GM21515 (cell line): ENCODE measurements at regions not wholly inside any gene's neighbourhood (a gene's known extent, or its start where the extent isn't known, plus 50 kb on each side); places are given as distances from the start of the nearest gene placed in this dataset.

ENCODE experiments used
- ATAC-seq: cut with Tn5 transposase; IDR thresholded peaks from one replicate; pipeline ENCODE4 v1.9.1; 2021; ENCODE audit not compliant: unreplicated experiment

DNA sequence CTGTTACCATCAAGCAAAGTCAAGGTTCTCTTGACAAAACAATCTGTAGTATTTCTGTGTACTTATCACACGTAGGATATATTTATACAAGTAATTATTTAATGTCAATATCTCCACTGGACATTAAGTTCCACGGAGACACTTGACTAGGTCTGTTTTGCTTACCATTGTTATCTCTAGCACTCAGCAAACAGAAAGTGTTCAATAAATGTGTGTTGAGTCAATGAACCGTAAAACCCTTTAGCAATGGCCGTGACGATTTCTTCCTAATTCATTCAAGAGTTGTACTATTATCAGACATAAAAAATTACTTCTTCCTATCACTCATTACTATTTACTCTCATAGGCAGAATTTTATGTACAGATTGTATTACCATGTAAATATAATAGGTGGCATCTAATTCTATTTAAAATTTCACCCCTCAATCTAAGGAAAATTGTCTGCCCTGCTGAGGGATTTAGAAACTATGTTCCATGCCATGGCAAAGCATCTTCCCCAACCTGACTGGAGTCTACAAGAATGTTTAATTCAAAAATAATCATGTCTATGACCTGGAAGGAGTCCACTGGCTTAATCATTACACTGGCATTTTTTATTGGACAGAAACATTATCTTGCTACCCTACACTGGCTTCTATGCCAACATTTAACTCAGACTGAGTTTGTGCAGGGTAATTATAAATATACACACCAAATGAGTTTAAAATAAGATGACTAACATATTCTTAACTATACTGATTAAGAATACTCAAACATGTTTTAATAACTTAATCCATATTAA is 301.9 kb downstream of the ZEB2 start:
- no peak for ATAC-seq

DNA sequence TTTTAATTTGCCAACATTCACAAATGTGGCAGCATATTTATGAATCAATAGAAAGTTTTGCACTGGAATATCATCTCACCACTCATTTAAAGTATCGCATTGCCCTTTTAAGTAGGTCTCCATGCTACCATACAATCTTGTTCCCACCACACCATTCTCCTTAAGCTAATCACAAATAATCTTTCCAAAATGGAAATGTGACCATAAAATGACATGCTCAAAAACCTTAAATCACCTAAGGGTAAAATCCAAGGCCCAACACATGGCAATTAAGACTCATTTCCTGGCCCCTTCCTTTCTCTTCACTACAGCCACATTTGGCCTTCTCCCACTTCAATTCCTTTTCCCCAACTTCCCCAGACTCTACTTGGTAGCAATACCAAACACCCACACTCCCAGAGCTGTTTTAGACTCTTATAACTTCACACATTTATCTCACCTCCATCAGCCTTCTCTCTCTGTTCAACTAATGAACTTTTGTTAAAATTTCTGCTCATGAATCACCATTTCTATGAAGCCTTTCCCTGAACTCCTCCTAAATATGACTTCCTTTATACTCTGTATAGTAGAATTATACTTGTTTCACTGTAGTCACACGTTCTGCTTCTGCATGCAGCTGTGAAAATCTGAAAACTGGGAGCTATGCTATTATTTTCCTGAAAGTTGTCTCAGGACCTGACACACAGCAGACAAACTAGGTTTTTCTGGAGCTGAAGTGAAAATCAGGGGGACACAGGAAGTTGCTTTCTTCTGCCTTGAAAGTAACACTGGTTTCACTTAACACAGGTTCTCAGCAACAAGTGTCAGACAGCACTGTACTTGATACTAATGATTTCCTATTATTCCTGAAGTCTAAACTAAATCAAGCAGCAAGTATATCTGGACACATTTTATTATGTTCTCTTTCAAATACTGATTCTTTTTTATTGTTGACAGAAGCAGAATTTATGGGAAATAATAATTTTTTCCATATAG is 303.9 kb downstream of the ZEB2 start:
- ATAC-seq = peak; percentile 72

DNA sequence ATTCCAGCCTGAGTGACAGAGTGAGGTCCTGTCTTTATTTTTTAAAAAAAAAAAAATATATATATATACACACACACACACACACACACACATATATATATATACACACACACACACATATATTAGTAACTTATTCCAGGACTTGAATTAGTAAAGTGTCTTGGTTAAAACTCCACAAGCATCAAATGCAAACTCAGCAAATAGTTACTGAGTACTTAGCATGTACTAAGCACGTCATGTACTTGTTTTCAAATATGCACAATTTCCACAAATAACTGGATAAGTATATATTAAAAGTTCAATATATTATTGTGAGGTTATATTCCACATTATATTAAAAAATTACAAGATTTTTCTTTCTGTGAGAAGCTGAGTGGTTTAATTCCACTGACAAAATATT is 304.7 kb downstream of the ZEB2 start:
- ATAC-seq = no peak

DNA sequence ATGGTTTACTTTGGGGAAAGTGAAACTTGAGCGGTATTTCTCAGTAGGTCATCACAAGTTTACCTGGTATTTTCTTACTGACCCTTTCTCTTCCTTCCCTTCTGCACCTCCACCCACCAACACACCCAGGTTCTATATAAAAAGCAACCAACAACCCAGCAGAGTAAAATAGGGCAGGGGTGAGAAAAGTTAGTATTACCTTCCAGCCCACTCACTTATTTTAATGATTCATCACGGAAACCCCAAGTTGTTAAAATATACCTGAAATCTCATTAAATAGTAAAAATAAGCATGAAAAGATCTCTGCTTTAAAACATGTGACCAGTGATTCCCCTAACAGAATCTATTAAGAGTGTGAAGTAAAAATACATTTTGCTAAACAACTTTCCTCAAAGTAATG is 306.1 kb downstream of the ZEB2 start:
- peak; percentile 67 for ATAC-seq

DNA sequence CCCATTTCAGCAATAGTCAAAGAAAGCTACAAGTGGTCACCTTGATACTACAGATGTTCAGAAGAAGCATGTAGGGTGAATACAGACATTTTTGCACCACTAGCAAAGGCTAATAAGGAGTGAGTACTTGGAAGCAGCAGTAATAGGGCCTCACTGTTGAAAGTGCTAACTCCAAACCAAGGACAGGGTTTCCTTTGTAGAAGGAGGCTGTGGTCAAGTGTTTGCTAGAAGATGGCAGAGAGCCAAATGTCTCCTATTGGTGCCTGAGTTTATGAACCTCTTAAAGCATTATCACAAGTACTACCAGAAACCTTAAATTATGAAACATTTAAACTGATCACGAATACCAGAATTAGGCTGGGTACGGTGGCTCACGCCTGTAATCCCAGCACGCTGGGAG is 308.1 kb downstream of the ZEB2 start:
- no peak for ATAC-seq

DNA sequence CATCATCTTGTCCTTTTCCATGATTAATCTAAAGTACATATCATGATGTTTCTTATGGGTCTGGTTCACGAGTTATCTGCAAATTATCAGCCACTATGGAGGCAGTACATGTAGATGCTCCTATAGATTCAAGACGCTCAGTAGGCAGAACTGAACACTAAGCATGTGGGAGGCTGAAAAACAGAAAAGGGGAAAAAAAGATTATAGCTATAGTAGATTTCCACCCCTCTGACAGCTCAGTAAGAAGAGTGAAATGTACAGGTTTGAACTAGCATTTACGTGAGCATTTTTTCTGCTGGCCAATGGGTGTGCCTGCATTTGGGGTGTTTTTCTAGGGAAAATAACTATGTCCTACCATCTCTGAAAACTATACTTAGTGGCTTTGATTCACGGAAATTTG is 308.9 kb downstream of the ZEB2 start:
- ATAC-seq = no peak

- no peak for ATAC-seq
Measured at GRCh38 chr2:144210076-144210475, 309.8 kb downstream of the ZEB2 start.

- no peak for ATAC-seq
Measured at GRCh38 chr2:144208924-144209323, 311.0 kb downstream of the ZEB2 start.

GRCh38 chr2:144206019-144206418 is 313.9 kb downstream of the ZEB2 start:
- ATAC-seq = no peak

DNA sequence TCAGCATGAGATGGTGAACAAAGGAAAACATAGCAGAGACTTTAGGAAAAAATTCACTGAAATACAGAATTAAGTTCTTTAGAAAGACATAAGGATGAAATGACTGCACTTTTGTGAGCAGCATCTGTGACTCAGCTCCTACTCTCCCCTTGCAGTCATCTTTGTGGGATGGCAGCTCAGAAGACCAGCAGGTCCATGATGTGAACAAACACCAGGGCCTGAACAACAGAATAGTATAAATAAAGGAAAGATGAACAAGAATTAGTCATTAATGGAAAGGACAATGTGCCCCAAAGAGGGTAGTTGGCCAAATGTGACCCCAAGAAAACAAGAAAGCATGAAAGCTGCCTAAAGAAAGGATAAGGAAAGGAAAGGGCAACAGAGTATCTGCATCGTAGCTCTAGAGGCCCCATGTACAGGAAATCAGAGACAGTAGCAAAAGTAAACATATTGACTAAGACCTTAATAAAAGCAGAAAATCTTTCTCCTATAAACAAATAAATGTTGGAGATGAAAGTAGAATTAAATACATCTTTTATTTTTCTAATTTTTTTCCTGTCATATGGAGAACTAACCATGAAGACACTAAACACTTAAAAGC is 318.0 kb downstream of the ZEB2 start:
- ATAC-seq = no peak

DNA sequence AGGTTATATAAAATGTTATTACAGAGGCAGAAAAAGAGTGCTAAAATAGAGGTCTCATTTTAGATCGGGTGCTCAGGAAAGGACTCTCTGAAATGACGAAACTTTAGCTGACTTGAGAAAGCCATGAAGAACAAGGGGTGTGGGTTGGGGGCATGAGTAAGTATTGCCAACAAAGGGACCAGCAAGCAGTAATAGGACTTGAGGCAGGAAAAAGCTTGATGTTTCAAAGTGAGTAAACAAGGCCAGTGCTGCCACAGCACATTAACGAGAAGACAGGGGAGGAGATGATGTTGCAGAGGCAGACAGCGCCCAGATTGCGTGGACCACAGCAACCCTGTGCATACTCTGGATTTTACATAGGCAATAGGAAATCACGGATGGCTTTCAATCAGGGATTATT is 318.8 kb downstream of the ZEB2 start:
- ATAC-seq = no peak

DNA sequence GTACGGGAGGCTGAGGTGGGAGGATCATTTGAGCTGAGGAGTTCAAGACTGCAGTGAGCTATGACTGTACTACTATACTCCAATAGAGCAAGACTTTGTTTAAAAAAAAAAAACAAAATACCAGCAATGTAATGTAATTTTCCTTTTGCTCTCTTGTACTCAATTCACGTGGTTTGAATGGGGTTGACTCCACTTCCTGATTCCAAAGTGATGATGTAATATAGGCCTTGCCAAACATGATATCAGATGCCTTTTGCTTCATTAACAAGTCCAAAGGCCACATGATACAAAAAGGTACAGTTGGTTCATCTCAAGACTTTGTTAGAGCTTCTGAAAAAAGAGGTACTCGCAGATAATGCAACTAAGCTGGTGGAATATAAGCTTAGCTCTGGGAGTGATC is 321.8 kb downstream of the ZEB2 start:
- ATAC-seq = no peak

DNA sequence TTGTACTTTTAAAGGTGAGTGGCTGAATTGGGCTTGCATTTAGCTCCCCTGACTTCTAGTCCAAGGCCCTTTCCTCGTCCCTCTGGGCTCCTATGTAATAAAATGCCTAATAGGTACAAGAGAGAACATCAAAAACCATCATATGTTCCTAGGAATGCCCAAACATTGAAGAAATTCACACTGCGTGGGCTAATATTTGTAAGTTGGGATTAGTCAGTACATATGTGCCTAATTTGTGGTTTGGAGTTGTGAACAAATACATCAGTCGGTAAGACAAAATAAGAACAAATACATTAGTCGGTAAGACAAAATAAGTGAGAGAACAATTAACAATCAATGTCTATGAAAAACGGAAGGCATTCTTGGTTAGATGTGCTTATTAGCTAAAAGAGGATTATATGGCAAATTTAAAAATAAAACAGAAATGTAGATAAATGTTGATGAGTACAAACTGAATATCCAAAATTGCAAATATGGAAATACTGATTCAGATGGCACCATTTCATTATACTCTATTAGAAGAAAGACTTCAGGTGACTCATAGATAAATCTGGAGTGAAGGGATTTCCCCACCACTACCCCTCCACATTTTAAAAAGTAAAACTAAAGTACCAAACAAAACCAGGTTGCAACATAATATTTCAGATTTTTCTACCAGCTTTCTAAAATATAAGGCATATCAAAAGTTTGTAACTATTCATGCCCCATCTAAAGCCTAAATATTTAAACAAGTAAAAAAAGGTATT is 325.4 kb downstream of the ZEB2 start:
- no peak for ATAC-seq

- ATAC-seq = no peak
Measured at GRCh38 chr2:144190908-144191605, 328.9 kb downstream of the ZEB2 start.

GRCh38 chr2:144183727-144184126 is 336.2 kb downstream of the ZEB2 start:
- peak; percentile 97 for ATAC-seq

- ATAC-seq = no peak
Measured at GRCh38 chr2:144181001-144181400, 338.9 kb downstream of the ZEB2 start.

DNA sequence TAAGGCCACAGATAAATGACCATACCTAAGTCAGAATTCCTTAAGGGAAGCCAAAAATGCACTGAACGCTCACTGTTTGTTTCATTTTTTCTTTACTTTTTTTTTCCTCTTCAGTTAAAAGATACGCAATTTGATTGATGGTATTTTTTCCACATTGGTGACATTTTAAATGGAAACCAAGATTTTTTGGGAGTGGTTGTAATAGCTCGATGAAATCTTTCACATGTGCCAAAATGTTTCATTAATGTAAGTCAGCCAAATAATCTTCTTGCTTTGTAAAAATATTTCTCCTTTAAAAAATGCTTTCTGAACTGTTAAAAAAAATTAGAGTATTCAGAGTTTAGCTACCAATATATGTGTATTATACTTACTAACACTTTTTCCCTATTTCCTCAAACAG is 339.8 kb downstream of the ZEB2 start:
- no peak for ATAC-seq

DNA sequence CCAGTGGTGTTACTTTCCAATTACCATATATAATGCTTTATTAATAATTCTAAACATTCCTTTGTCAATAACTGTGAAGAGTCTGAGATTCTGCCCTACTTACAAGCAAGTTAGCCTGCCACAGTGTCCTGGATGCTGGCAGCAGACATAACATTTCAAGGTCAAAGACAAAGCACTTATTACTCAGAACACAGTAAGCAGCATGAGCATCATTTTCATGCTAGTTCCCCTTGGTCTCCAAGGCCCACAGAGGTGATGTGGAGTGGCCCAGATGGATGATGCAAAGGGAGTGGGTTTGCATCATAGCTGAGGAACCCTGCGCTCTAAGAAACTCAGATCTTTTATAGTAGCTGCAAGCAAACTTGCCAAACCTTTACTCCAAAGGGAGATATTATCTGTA is 349.7 kb downstream of the ZEB2 start:
- ATAC-seq = no peak

GRCh38 chr2:144166743-144167142 is 353.2 kb downstream of the ZEB2 start:
- ATAC-seq = no peak

GRCh38 chr2:144165599-144166250 is 354.2 kb downstream of the ZEB2 start:
- ATAC-seq = no peak
